ENCODE measurements at regions not wholly inside any gene's neighbourhood (a gene's known extent, or its start where the extent isn't known, plus 50 kb on each side); places are given as distances from the start of the nearest gene placed in this dataset.

GRCh38 chr14:34220921-34221320 lies 241.1 kb downstream of the SPTSSA start:
- Histone ChIP-seq H3K9me3 (replicated peaks; ENCODE audit: control insufficient read depth, insufficient read depth, low read depth, low read length) (no peaks in the 10 kb centered on the region), H3K9me1 (ENCODE audit: control insufficient read depth, insufficient read depth, low read length) (no peaks in the 10 kb centered on the region), H3K36me3 (ENCODE audit: control insufficient read depth, insufficient read depth, low read length) (no peaks in the 10 kb centered on the region), H3K27ac (ENCODE audit: extremely low read depth, low read depth, low read length) (no peak overlapping the region), H2AFZ (ENCODE audit: low read depth, low read length) (no peak overlapping the region), H3K27me3 (ENCODE audit: control insufficient read depth in 2 of 2, insufficient read depth in 2 of 2, low read length in 2 of 2) (peaks cover 4 to 5% of the 10 kb centered on the region in 2 experiments; a peak in 4 of 5 replicates), H3K4me1 (replicated peaks in 1 of 2; ENCODE audit: control insufficient read depth in 2 of 2, insufficient read depth in 2 of 2, low read length in 2 of 2) (no peaks in the 10 kb centered on the region; a peak in 1 of 5 replicates), H3K9ac (ENCODE audit: insufficient read depth in 1 of 2, low read depth in 2 of 2, low read length in 2 of 2) (no peak overlapping the region), H4K20me1 (replicated peaks; ENCODE audit: control insufficient read depth, insufficient read depth, low read length) (no peaks in the 10 kb centered on the region), H3K79me2 (ENCODE audit: control insufficient read depth, insufficient read depth, low read length) (no peaks in the 10 kb centered on the region), H3K4me2 (ENCODE audit: insufficient read depth, low read length) (no peak overlapping the region), H3K4me3 (no peak overlapping the region)
- no peak for FAIRE-seq
- intact Hi-C loops (cut with micrococcal nuclease) (no loop called here), in situ Hi-C loops (cut with MboI) (loop anchor here (10.0 kb wide), 2 partner anchors 256 to 376 kb away; no protein-coding TSS in a partner anchor)
- BruUV-seq (replicated peaks): no TSS peak
- TF ChIP-seq YBX1 (IDR thresholded peaks at IDR 0.05) (no peak), STAG1 (CRISPR knock-in tag; IDR thresholded peaks at IDR 0.05; ENCODE audit: borderline replicate concordance) (no peak), CTBP1 (IDR thresholded peaks at IDR 0.05; ENCODE audit: borderline replicate concordance) (no peak), LARP7 (IDR thresholded peaks at IDR 0.05) (no peak), MXI1 (IDR thresholded peaks at IDR 0.05; ENCODE audit: low read depth, low read length) (no peak), NCOR1 (IDR thresholded peaks at IDR 0.05) (no peak), ZNF197 (CRISPR knock-in tag; IDR thresholded peaks at IDR 0.05; ENCODE audit: low read depth) (no peak)
- ChIA-PET POLR2A (interaction anchor here (0.6 to 1.3 kb wide), 2 partner anchors 18 to 271 kb away, joined by 3 read pairs; no protein-coding TSS in a partner anchor), CTCF (ENCODE audit: low intra/inter-chr PET ratio) (no interaction called here)
- no peak for ATAC-seq
- no peak for DNase-seq (ENCODE audit: extremely low read depth in 1 of 4, low spot score in 3 of 4)
- 0% methylated on average over 7 of the region's 7 CpGs for WGBS (ENCODE audit: insufficient coverage, low coverage, missing lambda C conversion rate)

- H3K9ac ChIP-seq (ENCODE audit: insufficient read depth in 1 of 2, low read depth in 2 of 2, low read length in 2 of 2): no peak overlapping the region
- no peaks in the 10 kb centered on the region for H3K79me2 ChIP-seq (ENCODE audit: control insufficient read depth, insufficient read depth, low read length)
- no peak overlapping the region for H3K4me3 ChIP-seq
- WGBS (ENCODE audit: insufficient coverage, low coverage, missing lambda C conversion rate): 6% methylated on average over 2 of the region's 2 CpGs
- FAIRE-seq (no peak), DNase-seq (ENCODE audit: extremely low read depth in 1 of 4, low spot score in 3 of 4) (no peak), ATAC-seq (no peak)
- H3K9me3 ChIP-seq (replicated peaks; ENCODE audit: control insufficient read depth, insufficient read depth, low read depth, low read length): no peaks in the 10 kb centered on the region
- no peaks in the 10 kb centered on the region for H3K36me3 ChIP-seq (ENCODE audit: control insufficient read depth, insufficient read depth, low read length)
- BruUV-seq (replicated peaks): no TSS peak
- no peak overlapping the region for H2AFZ ChIP-seq (ENCODE audit: low read depth, low read length)
- POLR2A ChIA-PET: no interaction called here
- no peaks in the 10 kb centered on the region for H4K20me1 ChIP-seq (replicated peaks; ENCODE audit: control insufficient read depth, insufficient read depth, low read length)
- intact Hi-C loops (cut with micrococcal nuclease): no loop called here
- no peaks in the 10 kb centered on the region; a peak in 1 of 5 replicates for H3K4me1 ChIP-seq (replicated peaks in 1 of 2; ENCODE audit: control insufficient read depth in 2 of 2, insufficient read depth in 2 of 2, low read length in 2 of 2)
- no peaks in the 10 kb centered on the region for H3K9me1 ChIP-seq (ENCODE audit: control insufficient read depth, insufficient read depth, low read length)
- CTCF ChIA-PET (ENCODE audit: low intra/inter-chr PET ratio): no interaction called here
- peaks cover 4 to 5% of the 10 kb centered on the region in 2 experiments; a peak in 4 of 5 replicates for H3K27me3 ChIP-seq (ENCODE audit: control insufficient read depth in 2 of 2, insufficient read depth in 2 of 2, low read length in 2 of 2)
- H3K4me2 ChIP-seq (ENCODE audit: insufficient read depth, low read length): no peak overlapping the region
- no peak overlapping the region for H3K27ac ChIP-seq (ENCODE audit: extremely low read depth, low read depth, low read length)
- in situ Hi-C loops (cut with MboI): loop anchor here (10.0 kb wide), 2 partner anchors 256 to 376 kb away; no protein-coding TSS in a partner anchor
- TF ChIP-seq CREB5 (CRISPR knock-in tag; IDR thresholded peaks at IDR 0.05): no peak
- no peak for TF ChIP-seq SRSF3 (IDR thresholded peaks at IDR 0.05; ENCODE audit: insufficient read depth, low read length)
- TF ChIP-seq KLF13 (tag; IDR thresholded peaks at IDR 0.05; ENCODE audit: borderline replicate concordance, low read depth): no peak
- TF ChIP-seq TAL1 (IDR thresholded peaks at IDR 0.05): no peak
- no peak for TF ChIP-seq ATF4 (CRISPR knock-in tag; IDR thresholded peaks at IDR 0.05)
- TF ChIP-seq HNRNPL (IDR thresholded peaks at IDR 0.05; ENCODE audit: low read depth, low read length): no peak
- TF ChIP-seq ZBTB49 (CRISPR knock-in tag; IDR thresholded peaks at IDR 0.05; ENCODE audit: borderline replicate concordance): no peak
These were observed 241.7 kb downstream of the SPTSSA start for GRCh38 chr14:34220378-34220706.

Measured in K562 (cell line).